ENCODE measurements at regions not wholly inside any gene's neighbourhood (a gene's known extent, or its start where the extent isn't known, plus 50 kb on each side); places are given as distances from the start of the nearest gene placed in this dataset.

DNA sequence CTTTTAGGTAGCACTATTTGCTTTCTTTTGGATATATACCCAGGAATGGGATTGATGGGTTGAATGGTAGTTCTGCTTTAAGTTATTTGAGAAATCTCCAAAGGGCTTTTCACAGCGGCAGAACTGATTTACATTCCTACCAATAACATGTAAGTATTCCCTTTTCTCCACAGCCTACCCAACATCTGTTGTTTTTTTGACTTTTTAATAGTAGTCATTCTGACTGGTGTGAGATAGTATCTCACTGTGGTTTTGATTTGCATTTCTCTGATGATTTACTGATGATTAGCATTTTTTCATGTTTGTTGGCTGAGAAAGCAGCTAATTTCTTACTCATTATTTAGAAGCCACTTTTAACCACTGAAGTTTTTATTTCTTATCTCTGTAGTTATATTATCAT, 221.1 kb upstream of the ACTBL2 start:
- ATAC-seq: no peak
- Mint-ChIP-seq H3K4me3 (no peak overlapping the region), H3K36me3 (no peaks in the 10 kb centered on the region), H3K27ac (no peak overlapping the region), H3K9me3 (no peaks in the 10 kb centered on the region), H3K27me3 (no peaks in the 10 kb centered on the region), H3K4me1 (no peaks in the 10 kb centered on the region)

GRCh38 chr5:57700484-57700883, 217.9 kb upstream of the ACTBL2 start:
- Mint-ChIP-seq H3K4me1 (no peaks in the 10 kb centered on the region), H3K27me3 (no peaks in the 10 kb centered on the region), H3K9me3 (no peaks in the 10 kb centered on the region), H3K36me3 (no peaks in the 10 kb centered on the region), H3K4me3 (no peak overlapping the region), H3K27ac (no peak overlapping the region)
- no peak for ATAC-seq

DNA sequence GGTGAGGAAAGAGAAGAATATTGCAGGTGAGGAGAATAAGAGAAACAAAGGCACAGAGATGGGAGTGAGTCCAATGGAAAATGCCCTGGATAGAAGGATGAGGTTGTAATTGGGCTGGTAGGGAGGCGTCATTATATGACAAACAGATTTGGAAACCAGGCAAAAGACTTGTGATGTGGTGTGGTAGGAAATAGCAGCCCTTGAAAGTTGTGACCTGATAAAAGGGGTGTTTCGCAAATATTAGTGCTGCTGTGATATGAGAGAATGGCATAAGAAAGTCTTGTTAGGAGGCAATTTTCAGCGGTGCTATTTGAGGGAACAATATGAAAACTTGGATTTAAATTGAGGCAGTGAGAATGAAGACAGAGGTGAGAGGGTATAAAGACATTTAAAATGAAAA, 217.5 kb upstream of the ACTBL2 start:
- Mint-ChIP-seq H3K27me3 (no peaks in the 10 kb centered on the region), H3K27ac (no peak overlapping the region), H3K4me1 (no peaks in the 10 kb centered on the region), H3K36me3 (no peaks in the 10 kb centered on the region), H3K9me3 (no peaks in the 10 kb centered on the region), H3K4me3 (no peak overlapping the region)
- no peak for ATAC-seq

- Mint-ChIP-seq H3K9me3 (no peaks in the 10 kb centered on the region), H3K4me3 (no peak overlapping the region), H3K4me1 (no peaks in the 10 kb centered on the region), H3K36me3 (no peaks in the 10 kb centered on the region), H3K27me3 (no peaks in the 10 kb centered on the region), H3K27ac (no peak overlapping the region)
- no peak for ATAC-seq
These were observed 216.2 kb upstream of the ACTBL2 start for GRCh38 chr5:57698802-57699201.

DNA sequence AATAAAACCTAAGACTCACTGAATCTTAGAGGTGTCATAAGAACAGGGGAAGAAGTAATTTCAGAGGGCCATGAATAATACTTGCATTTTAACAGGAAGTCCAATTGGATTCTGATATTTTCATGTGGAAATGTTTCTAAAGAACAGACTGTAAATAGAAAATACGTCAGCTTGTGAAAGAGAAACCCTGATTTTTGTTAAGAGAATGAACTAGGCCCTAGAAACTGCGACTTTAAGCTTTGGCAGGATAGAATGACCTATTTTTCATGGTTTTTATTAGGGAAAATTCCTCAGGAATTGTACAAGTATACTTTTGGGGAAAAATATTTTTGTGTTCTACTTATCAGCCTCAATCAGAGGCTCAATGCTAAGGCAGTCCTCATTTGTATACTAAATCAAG, 215.5 kb upstream of the ACTBL2 start:
- no peak for ATAC-seq
- H3K36me3 Mint-ChIP-seq: no peaks in the 10 kb centered on the region
- H3K27me3 Mint-ChIP-seq: no peaks in the 10 kb centered on the region
- no peaks in the 10 kb centered on the region for H3K9me3 Mint-ChIP-seq
- no peak overlapping the region for H3K4me3 Mint-ChIP-seq
- H3K4me1 Mint-ChIP-seq: no peaks in the 10 kb centered on the region
- no peak overlapping the region for H3K27ac Mint-ChIP-seq

- Mint-ChIP-seq H3K4me3 (no peak overlapping the region), H3K27me3 (no peaks in the 10 kb centered on the region), H3K36me3 (no peaks in the 10 kb centered on the region), H3K4me1 (no peaks in the 10 kb centered on the region), H3K27ac (no peak overlapping the region), H3K9me3 (no peaks in the 10 kb centered on the region)
- ATAC-seq: no peak
These were observed 214.4 kb upstream of the ACTBL2 start for GRCh38 chr5:57696825-57697570.

- no peak for ATAC-seq
- Mint-ChIP-seq H3K27ac (no peak overlapping the region), H3K36me3 (no peaks in the 10 kb centered on the region), H3K9me3 (no peaks in the 10 kb centered on the region), H3K27me3 (no peaks in the 10 kb centered on the region), H3K4me1 (no peaks in the 10 kb centered on the region), H3K4me3 (no peak overlapping the region)
These were observed 213.8 kb upstream of the ACTBL2 start for GRCh38 chr5:57696389-57696769.

- Mint-ChIP-seq H3K36me3 (no peaks in the 10 kb centered on the region), H3K27me3 (no peaks in the 10 kb centered on the region), H3K9me3 (no peaks in the 10 kb centered on the region), H3K4me1 (no peaks in the 10 kb centered on the region), H3K4me3 (no peak overlapping the region), H3K27ac (no peak overlapping the region)
- peak; percentile 22 for ATAC-seq
These were observed 213.2 kb upstream of the ACTBL2 start for GRCh38 chr5:57695706-57696388.

DNA sequence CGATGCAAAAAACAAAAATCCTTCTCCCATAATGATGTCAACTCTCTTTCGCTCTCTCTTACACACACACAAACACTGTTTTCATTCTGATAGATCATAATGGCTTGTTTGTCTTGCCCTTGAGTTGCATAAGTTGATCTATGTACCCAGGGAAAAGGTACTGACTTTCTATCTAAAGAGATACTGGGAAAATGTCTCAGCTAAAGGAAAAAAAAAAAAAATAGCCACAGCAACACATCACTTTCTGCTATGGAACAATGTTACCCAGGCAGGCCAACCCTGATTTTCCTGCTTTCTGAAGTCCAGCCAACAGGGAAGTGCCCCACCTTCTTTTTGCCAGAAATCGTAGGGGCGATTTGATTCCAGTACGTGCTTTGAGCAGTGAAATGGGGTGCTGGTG, 212.6 kb upstream of the ACTBL2 start:
- no peak overlapping the region for H3K27ac Mint-ChIP-seq
- no peak for ATAC-seq
- H3K9me3 Mint-ChIP-seq: no peaks in the 10 kb centered on the region
- H3K4me3 Mint-ChIP-seq: no peak overlapping the region
- H3K36me3 Mint-ChIP-seq: no peaks in the 10 kb centered on the region
- H3K4me1 Mint-ChIP-seq: no peaks in the 10 kb centered on the region
- no peaks in the 10 kb centered on the region for H3K27me3 Mint-ChIP-seq

- ATAC-seq: no peak
- Mint-ChIP-seq H3K9me3 (no peaks in the 10 kb centered on the region), H3K36me3 (no peaks in the 10 kb centered on the region), H3K4me3 (no peak overlapping the region), H3K4me1 (no peaks in the 10 kb centered on the region), H3K27ac (no peak overlapping the region), H3K27me3 (no peaks in the 10 kb centered on the region)
These were observed 211.1 kb upstream of the ACTBL2 start for GRCh38 chr5:57693488-57694305.

DNA sequence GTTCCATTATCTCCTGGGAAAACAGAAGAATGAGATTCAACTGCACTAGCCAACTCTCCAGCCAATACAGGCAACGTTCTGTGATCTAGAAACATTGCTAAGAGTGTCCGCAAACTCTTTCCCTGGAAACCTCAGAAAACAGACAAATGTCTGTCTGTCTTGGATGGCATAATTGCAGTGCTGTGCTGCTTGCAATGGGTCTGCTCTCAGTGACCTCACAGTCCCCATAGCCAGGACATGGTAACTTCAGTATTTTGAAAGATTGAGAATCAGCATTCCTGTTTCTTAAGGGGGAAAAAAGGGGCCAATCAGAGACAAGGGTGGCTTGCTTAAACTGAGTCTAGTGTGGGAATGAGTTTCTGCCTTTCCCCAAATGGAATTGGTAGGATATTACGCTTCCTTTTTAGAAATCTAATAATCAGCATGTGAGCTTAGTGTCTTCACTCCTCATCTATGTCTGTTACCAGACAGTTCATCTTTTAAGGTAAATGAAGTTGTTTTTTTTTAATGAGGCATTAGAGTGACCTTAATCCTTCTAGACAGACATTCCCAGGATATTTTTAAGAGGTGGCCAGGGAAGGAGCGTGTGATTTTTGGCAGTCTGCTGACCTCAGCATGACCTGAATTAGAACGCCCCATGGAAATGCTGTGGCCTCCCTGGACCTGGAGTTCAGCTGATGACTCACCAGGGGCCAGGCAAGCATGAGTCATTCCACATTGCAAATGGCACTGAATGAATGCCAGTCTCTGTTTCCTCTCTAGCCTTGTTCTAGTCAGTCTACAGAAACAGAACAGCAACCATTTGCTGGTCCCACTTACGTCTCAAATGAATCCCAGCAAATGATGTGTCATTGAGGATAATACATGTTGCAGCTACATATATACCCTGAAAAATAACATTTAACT, 210.2 kb upstream of the ACTBL2 start:
- Mint-ChIP-seq H3K4me1 (no peaks in the 10 kb centered on the region), H3K9me3 (no peaks in the 10 kb centered on the region), H3K27ac (no peak overlapping the region), H3K4me3 (no peak overlapping the region), H3K27me3 (no peaks in the 10 kb centered on the region), H3K36me3 (no peaks in the 10 kb centered on the region)
- no peak for ATAC-seq

DNA sequence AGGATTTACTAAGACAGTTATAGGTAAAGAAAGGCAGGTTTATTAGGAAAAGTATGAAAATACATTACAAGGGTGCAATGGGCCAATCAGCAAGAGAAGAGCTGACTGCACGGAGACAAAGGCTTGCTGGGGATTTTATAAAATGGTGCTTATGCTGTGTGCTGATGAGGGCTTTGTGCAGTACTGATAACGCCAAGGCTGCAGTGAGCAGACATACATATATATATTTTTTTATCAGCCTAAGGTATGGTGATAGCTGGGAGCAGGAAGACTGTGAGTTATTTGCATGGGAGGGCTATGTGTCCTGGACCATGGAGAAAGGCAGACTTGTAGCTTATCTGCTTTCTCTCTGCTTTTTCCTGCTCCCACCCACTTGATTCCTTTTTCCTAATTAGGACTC, 208.1 kb upstream of the ACTBL2 start:
- no peak overlapping the region for H3K4me3 Mint-ChIP-seq
- no peaks in the 10 kb centered on the region for H3K27me3 Mint-ChIP-seq
- H3K36me3 Mint-ChIP-seq: no peaks in the 10 kb centered on the region
- no peaks in the 10 kb centered on the region for H3K9me3 Mint-ChIP-seq
- H3K4me1 Mint-ChIP-seq: no peaks in the 10 kb centered on the region
- H3K27ac Mint-ChIP-seq: no peak overlapping the region
- ATAC-seq: no peak

DNA sequence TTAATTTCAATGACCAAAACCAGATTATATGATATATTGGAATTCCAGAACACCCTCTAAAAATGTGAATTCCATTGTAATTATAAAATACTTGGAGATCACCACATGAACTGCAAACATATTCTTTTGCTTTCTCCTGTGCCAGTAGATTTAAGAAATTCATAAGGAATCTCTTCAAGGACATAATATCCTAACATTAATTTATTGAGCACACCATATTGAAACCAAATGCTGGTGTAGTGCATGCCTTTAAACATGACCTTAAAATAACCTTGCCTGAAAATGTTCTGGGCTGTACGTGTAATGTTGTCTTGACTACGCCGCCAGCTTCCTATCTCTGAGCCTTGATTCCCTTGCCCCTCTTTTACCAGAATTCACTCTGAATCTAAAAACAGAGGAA, 205.0 kb upstream of the ACTBL2 start:
- Mint-ChIP-seq H3K27ac (no peak overlapping the region), H3K36me3 (no peaks in the 10 kb centered on the region), H3K27me3 (no peaks in the 10 kb centered on the region), H3K4me1 (no peaks in the 10 kb centered on the region), H3K9me3 (no peaks in the 10 kb centered on the region), H3K4me3 (no peak overlapping the region)
- no peak for ATAC-seq

- no peak for ATAC-seq
These were observed 203.1 kb upstream of the ACTBL2 start for GRCh38 chr5:57685516-57686255.

More at GRCh38 chr5:57685516-57686255, 203.1 kb upstream of the ACTBL2 start:
- no peak overlapping the region for H3K4me3 Mint-ChIP-seq
- no peaks in the 10 kb centered on the region for H3K27me3 Mint-ChIP-seq
- no peaks in the 10 kb centered on the region for H3K4me1 Mint-ChIP-seq
- no peak overlapping the region for H3K27ac Mint-ChIP-seq
- H3K9me3 Mint-ChIP-seq: no peaks in the 10 kb centered on the region
- H3K36me3 Mint-ChIP-seq: no peaks in the 10 kb centered on the region
